ENCODE measurements at regions not wholly inside any gene's neighbourhood (a gene's known extent, or its start where the extent isn't known, plus 50 kb on each side); places are given as distances from the start of the nearest gene placed in this dataset.

DNA sequence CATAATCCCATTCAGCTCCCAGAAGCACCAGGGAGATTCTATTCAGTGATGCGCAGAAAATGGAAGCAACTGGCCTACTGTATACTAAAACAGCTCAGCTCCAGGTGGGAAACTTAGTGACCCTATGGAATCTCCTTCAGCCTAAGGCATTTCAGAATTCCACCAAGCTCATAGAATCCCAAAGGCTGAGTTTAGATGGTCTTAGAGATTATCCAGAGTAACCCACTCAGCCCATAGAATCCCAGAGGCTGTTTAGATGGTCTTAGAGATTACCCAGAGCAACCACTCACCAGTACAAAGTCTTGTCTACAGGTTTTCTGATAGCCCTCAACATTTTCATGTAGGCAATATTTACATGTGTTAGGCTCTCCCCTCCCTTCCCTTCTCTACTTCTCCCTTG is 232.0 kb upstream of the SLC14A2 start:
- TF ChIP-seq, protein P1, sequence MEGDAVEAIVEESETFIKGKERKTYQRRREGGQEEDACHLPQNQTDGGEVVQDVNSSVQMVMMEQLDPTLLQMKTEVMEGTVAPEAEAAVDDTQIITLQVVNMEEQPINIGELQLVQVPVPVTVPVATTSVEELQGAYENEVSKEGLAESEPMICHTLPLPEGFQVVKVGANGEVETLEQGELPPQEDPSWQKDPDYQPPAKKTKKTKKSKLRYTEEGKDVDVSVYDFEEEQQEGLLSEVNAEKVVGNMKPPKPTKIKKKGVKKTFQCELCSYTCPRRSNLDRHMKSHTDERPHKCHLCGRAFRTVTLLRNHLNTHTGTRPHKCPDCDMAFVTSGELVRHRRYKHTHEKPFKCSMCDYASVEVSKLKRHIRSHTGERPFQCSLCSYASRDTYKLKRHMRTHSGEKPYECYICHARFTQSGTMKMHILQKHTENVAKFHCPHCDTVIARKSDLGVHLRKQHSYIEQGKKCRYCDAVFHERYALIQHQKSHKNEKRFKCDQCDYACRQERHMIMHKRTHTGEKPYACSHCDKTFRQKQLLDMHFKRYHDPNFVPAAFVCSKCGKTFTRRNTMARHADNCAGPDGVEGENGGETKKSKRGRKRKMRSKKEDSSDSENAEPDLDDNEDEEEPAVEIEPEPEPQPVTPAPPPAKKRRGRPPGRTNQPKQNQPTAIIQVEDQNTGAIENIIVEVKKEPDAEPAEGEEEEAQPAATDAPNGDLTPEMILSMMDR (conservative IDR thresholded peaks at IDR 0.05; ENCODE audit: control insufficient read depth, insufficient read depth, low read depth, low read length) = no peak
- DNase-seq (ENCODE audit: low read depth) = no peak
- H3K4me3 ChIP-seq (ENCODE audit: control insufficient read depth, low read depth, low read length) = no peak overlapping the region

DNA sequence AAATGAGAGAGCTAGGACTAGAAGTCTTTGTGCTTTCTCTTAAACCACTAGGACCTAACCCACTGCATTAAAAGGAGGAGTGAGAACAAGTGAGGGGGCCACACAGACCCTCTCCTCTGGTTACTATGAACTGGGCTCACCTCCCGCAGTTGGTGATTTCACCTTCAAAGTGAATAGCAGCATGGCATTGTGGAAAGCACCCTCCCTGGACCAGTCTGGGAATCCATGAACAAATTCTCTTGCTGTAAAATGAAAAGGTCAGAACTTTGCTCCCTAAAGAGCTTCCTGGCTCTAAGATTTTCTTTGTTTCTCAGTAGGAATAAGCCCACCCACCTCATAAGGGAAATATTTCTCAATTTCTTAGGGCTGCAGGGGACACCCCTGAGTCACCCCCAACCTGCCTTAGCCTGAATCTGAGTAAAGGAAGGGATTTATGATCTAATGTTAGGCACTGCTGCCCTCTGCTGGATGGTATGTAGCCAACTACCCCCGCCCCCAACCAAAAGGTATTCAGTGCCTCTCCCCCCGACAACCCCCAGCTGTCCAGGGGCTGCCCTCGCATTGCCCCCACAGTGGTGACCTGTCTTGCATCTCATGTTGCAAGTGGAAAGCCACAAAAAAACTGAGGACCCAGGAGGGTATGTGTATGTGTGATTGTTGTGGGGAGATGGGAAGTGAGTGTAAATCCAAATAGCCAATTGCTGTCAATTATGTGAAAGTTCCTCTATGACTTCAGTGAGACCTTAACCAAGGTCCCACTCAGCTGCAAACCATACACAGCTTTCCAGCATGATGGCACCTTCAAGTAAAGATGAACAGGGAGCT is 230.9 kb upstream of the SLC14A2 start:
- TF ChIP-seq, protein P1 (conservative IDR thresholded peaks at IDR 0.05; ENCODE audit: control insufficient read depth, insufficient read depth, low read depth, low read length) = peak; percentile 63
- no peak overlapping the region for H3K4me3 ChIP-seq (ENCODE audit: control insufficient read depth, low read depth, low read length)
- DNase-seq (ENCODE audit: low read depth) = peak; percentile 57

DNA sequence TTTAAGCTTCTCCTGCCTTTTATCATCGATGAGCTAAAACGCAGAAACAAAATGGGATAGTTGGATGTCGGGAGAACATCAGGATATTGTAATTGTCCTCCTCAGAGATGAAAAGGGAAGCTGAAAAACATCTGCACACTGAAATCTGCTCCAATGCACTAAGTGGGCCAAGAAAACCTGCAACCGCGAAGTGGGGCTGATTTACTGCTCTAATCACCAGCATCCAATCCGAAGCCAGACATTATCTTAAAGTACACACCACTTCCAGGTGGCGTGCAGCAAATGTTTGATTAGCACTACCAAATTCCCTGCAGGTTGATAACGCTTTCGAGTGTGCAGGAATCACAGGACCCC is 230.3 kb upstream of the SLC14A2 start:
- H3K4me3 ChIP-seq (ENCODE audit: control insufficient read depth, low read depth, low read length) = no peak overlapping the region
- TF ChIP-seq, protein P1 (conservative IDR thresholded peaks at IDR 0.05; ENCODE audit: control insufficient read depth, insufficient read depth, low read depth, low read length) = no peak
- no peak for DNase-seq (ENCODE audit: low read depth)

DNA sequence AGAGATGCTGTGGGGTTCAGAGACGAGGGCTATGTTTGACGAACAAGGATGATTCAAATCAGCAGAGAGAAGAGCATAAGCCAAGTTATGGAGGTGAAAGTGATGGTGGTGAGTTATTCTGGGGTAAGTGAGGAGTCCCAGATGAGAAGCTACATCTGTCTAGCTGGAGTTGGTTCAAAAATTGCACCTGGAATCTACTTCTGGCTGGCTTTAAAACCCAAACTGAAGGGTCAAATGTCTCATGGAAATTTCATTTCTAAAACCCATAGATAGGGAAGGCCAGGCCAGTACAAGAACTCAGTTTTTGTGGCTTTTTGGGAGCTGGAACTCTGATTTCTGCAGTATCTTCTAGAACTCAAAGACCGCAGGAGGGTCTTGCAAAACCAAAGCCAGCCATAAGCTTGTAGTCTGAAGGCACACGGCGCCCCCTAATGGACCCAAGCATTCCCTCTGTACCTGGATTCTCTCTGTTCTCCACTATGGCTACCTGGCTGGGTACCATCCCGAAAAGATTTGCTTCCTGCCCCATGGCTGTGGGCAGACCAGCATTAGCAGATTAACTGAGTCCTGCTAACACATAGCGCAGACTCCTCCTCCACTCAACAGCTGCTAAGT is 229.1 kb upstream of the SLC14A2 start:
- TF ChIP-seq, protein P1 (conservative IDR thresholded peaks at IDR 0.05; ENCODE audit: control insufficient read depth, insufficient read depth, low read depth, low read length) = peak; percentile 71
- H3K4me3 ChIP-seq (ENCODE audit: control insufficient read depth, low read depth, low read length) = no peak overlapping the region
- peak; percentile 49 for DNase-seq (ENCODE audit: low read depth)

DNA sequence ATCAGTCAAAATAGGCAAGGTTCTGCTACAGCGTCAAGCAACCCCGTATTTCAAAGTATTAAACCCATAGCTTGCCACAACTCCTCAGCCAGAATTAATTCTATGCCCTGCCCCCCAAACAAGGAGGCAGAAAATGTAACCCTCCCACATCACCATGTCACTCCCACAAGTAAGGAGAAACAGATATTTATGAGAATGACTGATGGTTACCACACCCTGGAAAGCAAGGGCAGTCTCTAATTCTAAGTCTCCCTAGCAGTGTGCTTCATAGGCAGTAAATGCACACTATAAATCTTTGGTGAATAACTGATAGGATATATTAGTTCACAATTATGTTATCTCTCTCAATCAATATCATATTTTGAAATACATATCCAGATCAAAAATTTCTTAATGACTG is 228.0 kb upstream of the SLC14A2 start:
- TF ChIP-seq, protein P1 (conservative IDR thresholded peaks at IDR 0.05; ENCODE audit: control insufficient read depth, insufficient read depth, low read depth, low read length) = no peak
- H3K4me3 ChIP-seq (ENCODE audit: control insufficient read depth, low read depth, low read length) = no peak overlapping the region
- DNase-seq (ENCODE audit: low read depth) = no peak

DNA sequence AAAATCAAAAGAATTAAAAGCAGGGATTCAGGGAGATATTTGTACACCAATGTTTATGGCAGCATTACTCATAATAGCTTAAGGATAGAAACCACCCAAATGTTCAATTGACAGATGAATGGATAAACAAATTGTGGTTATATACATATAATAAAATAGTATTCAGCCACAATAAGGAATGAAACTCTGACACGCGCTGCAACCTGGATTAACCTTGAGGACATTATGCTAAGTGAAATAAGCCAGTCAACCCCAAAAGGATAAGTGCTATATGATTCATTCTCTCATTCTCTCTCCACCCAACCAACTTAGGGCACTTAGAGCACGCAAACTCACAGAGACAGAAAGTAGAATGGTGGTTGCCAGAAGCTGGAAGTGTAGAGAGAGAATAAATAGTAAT is 216.8 kb upstream of the SLC14A2 start:
- TF ChIP-seq, protein P1 (conservative IDR thresholded peaks at IDR 0.05; ENCODE audit: control insufficient read depth, insufficient read depth, low read depth, low read length) = no peak
- no peak for DNase-seq (ENCODE audit: low read depth)
- no peak overlapping the region for H3K4me3 ChIP-seq (ENCODE audit: control insufficient read depth, low read depth, low read length)
